C4-2B (cell line): ENCODE measurements at regions not wholly inside any gene's neighbourhood (a gene's known extent, or its start where the extent isn't known, plus 50 kb on each side); places are given as distances from the start of the nearest gene placed in this dataset.

Experiments
- CTCF ChIP-seq: fragments of 450-650 bp; conservative IDR thresholded peaks from 2 replicates; pipeline ENCODE4 v1.5.1; 2017; ENCODE audit warnings: mild to moderate bottlenecking
- ZFX ChIP-seq: fragments of 450-650 bp; IDR thresholded peaks from 2 replicates; pipeline ENCODE4 v1.6.1; 2017

GRCh38 chr3:117586161-117586560 is 876.6 kb downstream of the TUSC7 start:
- TF ChIP-seq CTCF (no peak), ZFX (no peak)
